Psoas muscle (tissue), 7 donors: ENCODE measurements at regions not wholly inside any gene's neighbourhood (a gene's known extent, or its start where the extent isn't known, plus 50 kb on each side); places are given as distances from the start of the nearest gene placed in this dataset.

Experiments used
- ATAC-seq, 4 donors: fragments of 200-7000 bp; cut with Tn5 transposase; one replicate each; pipeline ENCODE4 v1.9.1; 2020; ENCODE audit warnings: moderate library complexity in 3 of 4, mild to moderate bottlenecking in 2 of 4
- DNase-seq, 2 donors: peaks; one replicate each; pipeline ENCODE4 v3.0.0-alpha.2; 2020
- H3K27ac ChIP-seq: fragments of 200-600 bp; one replicate; pipeline ENCODE4 v1.8.0; 2022
- H3K27me3 ChIP-seq, 3 donors: fragments of 200-600 bp in 1 of 3; one replicate each; pipeline versions ENCODE4 v1.6.1 to v1.8.0; 2013 to 2022; ENCODE audit warnings: low read length in 2 of 3, mild to moderate bottlenecking in 2 of 3, moderate library complexity in 1 of 3; ENCODE audit not compliant: insufficient read depth in 3 of 3
- H3K36me3 ChIP-seq, 2 donors: fragments of 200-600 bp in 1 of 2; one replicate each; pipeline versions ENCODE4 v1.6.1 to v1.8.0; 2013 to 2022; ENCODE audit warnings: low read depth in 1 of 2, mild to moderate bottlenecking in 1 of 2, moderate library complexity in 1 of 2; ENCODE audit not compliant: insufficient read depth in 1 of 2
- H3K4me1 ChIP-seq: fragments of 200-600 bp; one replicate; pipeline ENCODE4 v1.8.0; 2022
- H3K4me3 ChIP-seq: fragments of 200-600 bp; one replicate; pipeline ENCODE4 v1.8.0; 2022; ENCODE audit warnings: mild to moderate bottlenecking
- H3K9me3 ChIP-seq: fragments of 200-600 bp; one replicate; pipeline ENCODE4 v1.8.0; 2022
- CTCF ChIP-seq: fragments of 200-600 bp; IDR thresholded peaks from one replicate; pipeline ENCODE4 v1.8.0; 2022; ENCODE audit warnings: antibody characterized with exemption
- WGBS, 3 donors: extraction: QIAGEN DNeasy Blood & Tissue Kit; methylation state at CpG; one replicate each; pipeline versions ENCODE4 v1.1.6 to v1.1.7; 2013; 5-methylcytosine and 5-hydroxymethylcytosine counted together
- intact Hi-C, 2 donors: fragments of 100-400 bp; cut with DNase I; formaldehyde crosslinking; loops; one replicate each; pipeline versions ENCODE4 v1.11.0 to v1.14.2; 2022
- donor health status: healthy with polysubstance abuse.
- donor health status: DM: no; HTN: no; CAD: no; lungs with moderate emphysema.
- donor health status: Bipolar disorder and iron deficiency.
- donor health status: healthy.
- donor health status: DM: yes; HTN: yes; CAD: no.
- donor health status: DM: no; HTN: no; CAD: no.
- donor health status: DM: yes; HTN: yes; CAD: no.

- Histone ChIP-seq H3K27ac (no peak overlapping the region), H3K4me3 (no peak overlapping the region), H3K9me3 (no peaks in the 10 kb centered on the region), H3K4me1 (no peaks in the 10 kb centered on the region), H3K36me3 (no peaks in the 10 kb centered on the region), H3K27me3 (no peaks in the 10 kb centered on the region)
- WGBS, 3 donors = 65 to 74% (median 67%) methylated on average over 4 of the region's 4 CpGs
- no peak for TF ChIP-seq CTCF
- DNase-seq = no peak
- no peak for ATAC-seq
- intact Hi-C loops = no loop called here
Observed at GRCh38 chr7:41244246-41244645, 458.6 kb downstream of the INHBA start.

DNA sequence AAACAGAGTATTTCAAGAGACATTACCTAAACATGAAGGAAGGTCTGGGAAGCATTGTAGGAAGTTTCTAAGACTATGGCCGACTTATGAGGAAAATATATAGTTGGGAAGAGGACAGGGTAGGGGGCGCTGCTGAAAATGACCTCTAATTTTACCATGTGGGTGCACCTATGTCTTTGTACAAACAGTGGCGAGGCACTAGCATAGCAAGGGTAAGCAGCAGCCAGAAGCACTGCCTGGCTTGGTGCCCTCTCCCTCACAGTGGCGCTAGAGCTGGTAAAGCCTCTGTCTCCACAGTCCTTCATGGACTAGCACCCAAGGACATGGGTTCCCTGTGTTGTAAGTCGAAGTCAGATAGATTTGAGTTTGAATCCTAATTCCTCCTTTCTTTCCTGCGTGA lies 461.2 kb downstream of the INHBA start:
- Histone ChIP-seq H3K4me3 (no peak overlapping the region), H3K27ac (no peak overlapping the region), H3K27me3 (no peaks in the 10 kb centered on the region), H3K9me3 (no peaks in the 10 kb centered on the region), H3K4me1 (no peaks in the 10 kb centered on the region), H3K36me3 (no peaks in the 10 kb centered on the region)
- intact Hi-C loops = no loop called here
- WGBS, 3 donors = 85 to 90% (median 88%) methylated on average over 6 of the region's 6 CpGs
- TF ChIP-seq CTCF = no peak
- no peak for ATAC-seq
- DNase-seq = no peak

GRCh38 chr7:41239596-41239995 lies 463.3 kb downstream of the INHBA start:
- whole genome bisulfite sequencing, 3 donors = 31 to 41% (median 40%) methylated on average over 1 of the region's 1 CpG
- Histone ChIP-seq H3K9me3 (no peaks in the 10 kb centered on the region), H3K4me3 (no peak overlapping the region), H3K36me3 (no peaks in the 10 kb centered on the region), H3K27ac (no peak overlapping the region), H3K4me1 (no peaks in the 10 kb centered on the region), H3K27me3 (no peaks in the 10 kb centered on the region)
- DNase-seq (no peak), ATAC-seq (no peak)
- intact Hi-C loops = no loop called here
- no peak for TF ChIP-seq CTCF

GRCh38 chr7:41238851-41239331 lies 464.0 kb downstream of the INHBA start:
- Histone ChIP-seq H3K27ac (no peak overlapping the region), H3K27me3 (no peaks in the 10 kb centered on the region), H3K4me3 (no peak overlapping the region), H3K36me3 (no peaks in the 10 kb centered on the region), H3K9me3 (no peaks in the 10 kb centered on the region), H3K4me1 (no peaks in the 10 kb centered on the region)
- TF ChIP-seq CTCF = no peak
- intact Hi-C loops = no loop called here
- ATAC-seq = no peak
- no peak for DNase-seq
- 55 to 68% (median 56%) methylated on average over 1 of the region's 1 CpG for WGBS, 3 donors

GRCh38 chr7:41237956-41238355 lies 464.9 kb downstream of the INHBA start:
- intact Hi-C loops = no loop called here
- no peak overlapping the region for H3K4me3 ChIP-seq
- no peaks in the 10 kb centered on the region for H3K9me3 ChIP-seq
- no peaks in the 10 kb centered on the region for H3K4me1 ChIP-seq
- H3K27ac ChIP-seq = no peak overlapping the region
- DNase-seq (no peak), ATAC-seq (no peak)
- no peaks in the 10 kb centered on the region for H3K36me3 ChIP-seq
- TF ChIP-seq CTCF = no peak
- WGBS, 3 donors = 88 to 96% (median 95%) methylated on average over 4 of the region's 4 CpGs
- no peaks in the 10 kb centered on the region for H3K27me3 ChIP-seq
